Endothelial cell (in vitro differentiated cells): ENCODE measurements at regions not wholly inside any gene's neighbourhood (a gene's known extent, or its start where the extent isn't known, plus 50 kb on each side); places are given as distances from the start of the nearest gene placed in this dataset.

ENCODE experiments used
- DNase-seq: peaks from one replicate; pipeline ENCODE4 v3.0.0; 2021; ENCODE audit warnings: low spot score
- H3K27ac Mint-ChIP-seq: one replicate; pipeline ENCODE4 v1.8.0; 2021; ENCODE audit warnings: mixed read lengths, inconsistent platforms; ENCODE audit not compliant: unreplicated experiment
- H3K27me3 Mint-ChIP-seq: one replicate; pipeline ENCODE4 v1.8.0; 2021; ENCODE audit warnings: mild to moderate bottlenecking, moderate library complexity, mixed read lengths, inconsistent platforms; ENCODE audit not compliant: unreplicated experiment
- H3K36me3 Mint-ChIP-seq: one replicate; pipeline ENCODE4 v1.8.0; 2021; ENCODE audit warnings: mild to moderate bottlenecking, low read depth, mixed read lengths, inconsistent platforms; ENCODE audit not compliant: unreplicated experiment
- H3K4me1 Mint-ChIP-seq: one replicate; pipeline ENCODE4 v1.8.0; 2021; ENCODE audit warnings: mild to moderate bottlenecking, mixed read lengths, inconsistent platforms; ENCODE audit not compliant: unreplicated experiment
- H3K4me3 Mint-ChIP-seq: one replicate; pipeline ENCODE4 v1.8.0; 2021; ENCODE audit warnings: mild to moderate bottlenecking, mixed read lengths, inconsistent platforms; ENCODE audit not compliant: unreplicated experiment
- H3K9me3 Mint-ChIP-seq: one replicate; pipeline ENCODE4 v1.8.0; 2021; ENCODE audit warnings: mixed read lengths, inconsistent platforms; ENCODE audit not compliant: unreplicated experiment
- TF ChIP-seq, protein P1 (sequence below): fragments of 200-600 bp; sonication (generic); IDR thresholded peaks from one replicate; pipeline ENCODE4 v1.5.0; 2021; ENCODE audit warnings: antibody characterized with exemption; ENCODE audit not compliant: unreplicated experiment

DNA sequence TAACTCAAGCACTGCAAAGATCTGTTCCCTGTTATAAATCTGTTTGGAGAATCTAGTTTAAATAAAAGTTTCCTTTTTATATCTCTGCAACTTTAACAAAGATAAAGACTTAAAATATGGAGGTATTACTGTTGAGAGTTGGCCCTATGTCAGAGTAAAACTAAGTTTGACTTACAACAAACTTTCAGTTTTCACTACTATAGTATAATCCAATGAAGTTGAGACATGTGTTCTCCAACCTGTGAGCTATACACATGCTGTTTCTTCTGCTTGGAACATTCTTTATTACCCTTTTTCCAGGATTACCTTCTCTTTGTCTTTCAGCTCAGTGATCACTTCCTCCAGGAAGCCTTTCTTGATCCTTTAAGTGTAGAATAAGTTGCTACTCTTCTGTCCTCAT, 1109.3 kb downstream of the MAT2B start:
- no peaks in the 10 kb centered on the region for H3K4me1 Mint-ChIP-seq
- no peak overlapping the region for H3K4me3 Mint-ChIP-seq
- no peak overlapping the region for H3K27ac Mint-ChIP-seq
- TF ChIP-seq, protein P1, sequence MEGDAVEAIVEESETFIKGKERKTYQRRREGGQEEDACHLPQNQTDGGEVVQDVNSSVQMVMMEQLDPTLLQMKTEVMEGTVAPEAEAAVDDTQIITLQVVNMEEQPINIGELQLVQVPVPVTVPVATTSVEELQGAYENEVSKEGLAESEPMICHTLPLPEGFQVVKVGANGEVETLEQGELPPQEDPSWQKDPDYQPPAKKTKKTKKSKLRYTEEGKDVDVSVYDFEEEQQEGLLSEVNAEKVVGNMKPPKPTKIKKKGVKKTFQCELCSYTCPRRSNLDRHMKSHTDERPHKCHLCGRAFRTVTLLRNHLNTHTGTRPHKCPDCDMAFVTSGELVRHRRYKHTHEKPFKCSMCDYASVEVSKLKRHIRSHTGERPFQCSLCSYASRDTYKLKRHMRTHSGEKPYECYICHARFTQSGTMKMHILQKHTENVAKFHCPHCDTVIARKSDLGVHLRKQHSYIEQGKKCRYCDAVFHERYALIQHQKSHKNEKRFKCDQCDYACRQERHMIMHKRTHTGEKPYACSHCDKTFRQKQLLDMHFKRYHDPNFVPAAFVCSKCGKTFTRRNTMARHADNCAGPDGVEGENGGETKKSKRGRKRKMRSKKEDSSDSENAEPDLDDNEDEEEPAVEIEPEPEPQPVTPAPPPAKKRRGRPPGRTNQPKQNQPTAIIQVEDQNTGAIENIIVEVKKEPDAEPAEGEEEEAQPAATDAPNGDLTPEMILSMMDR, result no peak
- no peaks in the 10 kb centered on the region for H3K27me3 Mint-ChIP-seq
- H3K36me3 Mint-ChIP-seq, result no peaks in the 10 kb centered on the region
- no peak for DNase-seq
- no peaks in the 10 kb centered on the region for H3K9me3 Mint-ChIP-seq

DNA sequence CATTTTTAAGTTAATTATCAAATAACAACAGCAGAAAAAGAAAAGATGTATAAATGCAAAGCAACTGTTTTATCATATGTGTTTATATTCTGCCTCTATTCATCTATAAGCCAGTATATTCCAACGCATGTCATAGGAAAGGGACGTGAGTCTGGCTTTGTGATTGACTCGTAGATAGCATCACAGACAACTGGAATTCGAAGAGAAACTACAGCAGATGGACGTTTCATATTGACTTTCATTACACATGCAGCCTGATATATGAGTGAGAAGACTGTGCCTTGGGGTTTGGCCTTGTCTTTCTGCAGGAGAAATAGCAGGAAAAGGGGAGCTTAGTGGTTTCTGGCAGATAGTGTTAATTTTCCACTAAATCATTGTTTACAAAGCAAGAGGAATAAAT, 1111.9 kb downstream of the MAT2B start:
- no peaks in the 10 kb centered on the region for H3K36me3 Mint-ChIP-seq
- TF ChIP-seq, protein P1, result no peak
- DNase-seq, result no peak
- no peaks in the 10 kb centered on the region for H3K4me1 Mint-ChIP-seq
- H3K4me3 Mint-ChIP-seq, result no peak overlapping the region
- H3K27ac Mint-ChIP-seq, result no peak overlapping the region
- H3K9me3 Mint-ChIP-seq, result no peaks in the 10 kb centered on the region
- no peaks in the 10 kb centered on the region for H3K27me3 Mint-ChIP-seq

DNA sequence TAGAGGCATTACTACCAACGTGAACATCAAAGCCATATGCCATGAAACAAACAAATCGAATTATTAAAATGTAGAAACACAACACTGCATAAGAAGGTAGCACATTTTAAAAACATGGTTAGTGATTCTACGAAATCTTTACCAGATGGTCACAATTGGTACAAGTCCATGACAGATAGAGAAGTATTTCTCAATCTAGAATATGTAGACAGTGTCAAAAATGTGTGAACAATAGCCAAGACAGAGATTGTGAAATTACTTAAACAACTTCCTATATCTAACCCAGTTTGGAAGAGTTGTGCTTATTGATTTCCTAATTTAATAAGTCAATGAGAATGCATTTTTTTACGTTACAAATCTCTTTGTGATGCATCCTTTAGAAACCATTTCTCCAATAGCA, 1121.6 kb downstream of the MAT2B start:
- Mint-ChIP-seq H3K36me3 (no peaks in the 10 kb centered on the region), H3K4me3 (no peak overlapping the region), H3K27me3 (no peaks in the 10 kb centered on the region), H3K9me3 (no peaks in the 10 kb centered on the region), H3K27ac (no peak overlapping the region), H3K4me1 (no peaks in the 10 kb centered on the region)
- TF ChIP-seq, protein P1, result no peak
- no peak for DNase-seq

DNA sequence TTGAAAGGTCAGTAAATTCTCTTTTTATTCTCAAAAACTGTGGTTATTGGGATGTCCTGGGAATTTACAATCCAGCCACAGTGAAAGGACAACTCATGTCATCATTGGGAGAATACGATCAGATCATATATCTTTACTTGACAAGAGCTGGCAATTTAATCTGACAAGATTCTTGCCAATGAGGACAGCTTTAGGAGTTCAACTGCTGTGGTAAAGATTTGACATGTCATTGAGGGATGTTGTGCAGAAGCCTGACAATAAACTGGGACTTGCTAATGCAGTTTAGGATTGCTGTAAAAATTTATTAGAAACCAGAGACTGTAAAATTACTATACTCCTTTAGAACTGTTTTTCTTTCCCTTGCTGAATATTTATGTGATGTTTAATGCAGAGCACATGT, 1131.0 kb downstream of the MAT2B start:
- Mint-ChIP-seq H3K27ac (no peak overlapping the region), H3K4me1 (no peaks in the 10 kb centered on the region), H3K9me3 (no peaks in the 10 kb centered on the region), H3K27me3 (no peaks in the 10 kb centered on the region), H3K4me3 (no peak overlapping the region), H3K36me3 (no peaks in the 10 kb centered on the region)
- TF ChIP-seq, protein P1, result no peak
- DNase-seq, result no peak

DNA sequence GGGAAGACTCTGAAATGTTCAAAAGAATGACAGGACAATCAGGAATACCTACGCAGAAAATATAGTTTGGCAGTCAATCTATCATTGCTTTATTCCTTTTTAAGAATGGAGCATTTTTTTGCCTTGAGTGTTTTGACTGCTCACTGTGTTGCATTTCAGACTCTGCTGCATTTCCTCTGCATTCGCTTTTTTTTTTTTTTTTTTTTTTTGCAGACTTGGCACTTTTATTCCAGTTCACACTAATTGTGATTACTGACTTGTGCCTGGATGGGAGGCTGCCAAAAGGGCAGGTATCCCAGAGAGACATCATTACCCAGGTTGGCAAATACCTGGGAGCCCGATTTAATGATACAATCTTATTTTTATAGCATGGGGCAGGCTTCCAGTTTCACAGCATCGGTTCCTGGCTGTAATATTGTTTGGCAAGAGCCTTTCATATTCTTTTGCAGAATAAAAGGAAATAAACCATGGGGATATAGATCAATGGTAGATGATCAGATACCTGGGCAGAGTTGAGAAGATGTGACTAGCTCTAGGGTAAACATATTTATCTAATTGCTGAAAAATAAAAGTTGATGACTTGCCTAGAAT, 1132.6 kb downstream of the MAT2B start:
- Mint-ChIP-seq H3K4me3 (no peak overlapping the region), H3K36me3 (no peaks in the 10 kb centered on the region), H3K9me3 (no peaks in the 10 kb centered on the region), H3K27me3 (no peaks in the 10 kb centered on the region), H3K27ac (no peak overlapping the region), H3K4me1 (no peaks in the 10 kb centered on the region)
- no peak for DNase-seq
- TF ChIP-seq, protein P1, result no peak
